ENCODE measurements at regions not wholly inside any gene's neighbourhood (a gene's known extent, or its start where the extent isn't known, plus 50 kb on each side); places are given as distances from the start of the nearest gene placed in this dataset.

DNA sequence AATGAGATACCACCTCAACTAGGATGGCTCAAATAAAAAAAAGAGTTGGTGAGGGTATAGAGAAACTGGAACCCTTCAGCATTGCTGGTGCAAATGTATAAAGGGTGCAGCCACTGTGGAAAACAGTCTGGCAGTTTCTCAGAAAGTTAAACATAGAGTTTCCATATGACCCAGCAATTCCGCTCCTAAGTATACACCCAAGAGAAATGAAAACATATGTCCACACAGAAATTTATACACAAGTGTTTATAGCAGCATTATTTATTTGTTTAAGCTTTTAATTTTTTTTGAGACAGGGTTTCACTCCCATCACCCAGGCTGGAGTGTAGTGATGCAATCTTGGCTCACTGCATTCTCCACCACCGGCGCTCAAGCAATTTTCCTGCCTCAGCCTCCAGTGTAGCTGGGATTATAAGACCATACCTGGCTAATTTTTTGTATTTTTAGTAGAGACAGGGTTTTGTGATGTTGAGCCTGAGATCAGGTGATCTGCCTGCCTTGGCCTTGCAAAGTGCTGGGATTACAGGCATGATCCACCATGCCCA, 118.2 kb upstream of the KIF5B start:
- no peak for DNase-seq (ENCODE audit: low read depth in 4 of 4, low spot score in 3 of 4)

GRCh38 chr10:32171204-32171603, 115.0 kb upstream of the KIF5B start:
- no peak for DNase-seq (ENCODE audit: low read depth in 4 of 4, low spot score in 3 of 4)

GRCh38 chr10:32169556-32169955, 113.3 kb upstream of the KIF5B start:
- no peak for DNase-seq (ENCODE audit: low read depth in 4 of 4, low spot score in 3 of 4)

- DNase-seq (ENCODE audit: low read depth in 4 of 4, low spot score in 3 of 4) = no peak
Measured at GRCh38 chr10:32167450-32167849, 111.2 kb upstream of the KIF5B start.

DNA sequence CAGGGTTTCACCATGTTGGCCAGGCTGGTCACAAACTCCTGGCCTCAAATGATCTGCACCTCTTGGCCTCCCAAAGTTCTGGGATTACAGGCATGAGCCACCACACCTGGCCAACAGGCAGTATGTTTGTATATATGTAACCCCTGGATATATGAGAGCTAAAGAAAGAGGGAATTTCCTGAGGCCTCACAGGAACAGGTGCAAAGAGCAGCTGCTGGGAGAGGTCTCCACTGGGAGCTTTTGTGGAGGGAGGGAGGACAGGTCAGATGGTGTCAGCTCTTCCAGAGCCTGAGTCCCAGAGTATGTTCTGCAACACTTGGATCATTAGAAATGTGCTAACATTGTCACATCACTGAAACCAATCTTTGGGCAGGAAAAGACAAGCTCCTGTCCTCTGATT, 110.1 kb upstream of the KIF5B start:
- no peak for DNase-seq (ENCODE audit: low read depth in 4 of 4, low spot score in 3 of 4)

DNA sequence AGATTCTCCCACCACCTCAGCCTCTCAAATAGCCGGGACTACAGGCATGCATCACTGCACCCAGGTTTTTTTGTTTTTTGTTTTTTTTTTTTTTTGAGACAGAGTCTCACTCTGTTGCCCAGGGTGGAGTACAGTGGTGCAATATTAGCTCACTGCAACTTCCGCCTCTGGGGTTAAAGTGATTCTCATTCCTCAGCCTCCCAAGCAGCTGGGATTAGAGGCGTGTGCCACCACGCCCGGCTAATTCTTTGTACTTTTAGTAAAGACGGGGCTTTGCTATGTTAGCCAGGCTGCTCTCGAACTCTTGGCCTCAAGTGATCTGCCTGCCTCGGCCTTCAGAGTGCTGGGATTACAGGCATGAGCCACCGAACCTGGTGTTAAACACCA, 107.5 kb upstream of the KIF5B start:
- DNase-seq (ENCODE audit: low read depth in 4 of 4, low spot score in 3 of 4) = no peak

DNA sequence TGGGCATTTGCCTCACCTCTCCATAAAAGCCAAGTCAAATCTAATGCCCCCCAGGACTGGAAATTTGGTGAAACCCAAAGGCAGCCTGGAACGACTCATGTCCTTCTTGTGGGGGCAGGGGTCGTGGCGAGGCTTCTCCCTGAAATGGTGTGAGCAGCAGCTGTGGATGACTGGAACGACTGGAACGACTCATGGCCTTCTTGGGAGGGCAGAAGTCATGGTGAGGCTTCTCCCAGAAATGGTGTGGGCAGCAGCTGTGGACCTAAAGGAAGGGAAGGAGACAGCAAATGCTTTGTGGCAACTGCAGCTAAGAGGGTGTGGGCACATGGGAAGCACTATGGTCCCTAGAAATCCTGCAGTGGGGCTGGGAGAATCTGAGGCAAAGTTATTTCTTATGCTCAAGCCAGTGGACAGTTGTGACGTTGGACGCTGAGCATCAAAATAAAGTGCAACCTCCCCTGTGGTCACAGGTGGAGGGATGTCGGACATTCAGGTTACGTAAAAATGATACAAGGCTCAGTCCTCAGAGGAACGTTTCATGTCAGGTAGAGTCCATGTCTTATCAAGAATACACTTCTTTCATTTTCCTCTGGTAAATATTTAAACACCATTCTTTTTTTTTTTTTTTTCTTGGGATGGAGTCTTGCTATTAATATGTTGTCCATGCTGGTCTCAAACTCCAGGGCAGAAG, 107.0 kb upstream of the KIF5B start:
- no peak for DNase-seq (ENCODE audit: low read depth in 4 of 4, low spot score in 3 of 4)

- no peak for DNase-seq (ENCODE audit: low read depth in 4 of 4, low spot score in 3 of 4)
Measured at GRCh38 chr10:32161586-32161985, 105.4 kb upstream of the KIF5B start.

- no peak for DNase-seq (ENCODE audit: low read depth in 4 of 4, low spot score in 3 of 4)
Measured at GRCh38 chr10:32160864-32161263, 104.6 kb upstream of the KIF5B start.

- no peak for DNase-seq (ENCODE audit: low read depth in 4 of 4, low spot score in 3 of 4)
Measured at GRCh38 chr10:32159264-32159663, 103.0 kb upstream of the KIF5B start.

DNA sequence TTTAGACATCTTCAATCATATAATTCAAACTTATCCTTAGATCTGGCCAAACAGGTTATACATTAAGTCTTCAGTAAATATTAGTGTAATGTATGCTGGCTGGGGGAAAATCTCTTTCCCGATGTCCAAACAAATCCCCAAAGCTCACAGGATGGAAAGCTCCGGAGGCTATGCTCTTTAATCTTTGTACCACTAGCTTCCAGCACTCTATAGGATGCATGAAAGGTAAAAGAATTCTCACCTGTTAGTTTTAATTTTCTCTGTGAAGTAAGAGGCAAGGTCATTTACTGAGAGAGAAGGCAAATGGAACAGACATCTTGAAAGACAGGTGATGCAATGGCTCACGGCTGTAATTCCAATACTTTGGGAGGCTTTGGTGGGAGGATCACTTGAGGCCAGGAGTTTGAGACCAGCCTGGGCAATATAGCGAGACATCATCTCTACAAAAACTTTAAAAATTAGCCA, 99.8 kb upstream of the KIF5B start:
- DNase-seq (ENCODE audit: low read depth in 4 of 4, low spot score in 3 of 4) = no peak

GRCh38 chr10:32155075-32155516, 98.9 kb upstream of the KIF5B start:
- no peak for DNase-seq (ENCODE audit: low read depth in 4 of 4, low spot score in 3 of 4)

DNA sequence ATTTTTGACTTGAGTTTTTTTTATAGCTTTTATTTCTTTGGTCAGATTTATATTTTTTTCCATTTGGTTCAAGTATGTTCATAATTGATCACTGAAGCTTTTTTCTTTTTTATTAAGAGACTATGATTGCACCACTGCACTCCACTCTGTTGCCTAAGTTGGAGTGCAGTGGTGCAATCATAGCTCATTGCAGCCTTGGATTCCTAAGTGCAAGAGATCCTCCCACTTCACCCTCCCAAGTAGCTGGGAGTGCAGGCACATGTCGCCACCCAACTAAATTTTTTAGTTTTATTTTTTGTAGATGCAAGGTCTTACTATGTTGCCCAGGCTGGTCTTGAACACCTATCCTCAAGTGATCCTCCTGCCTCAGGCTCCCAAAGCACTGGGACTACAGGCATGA, 97.7 kb upstream of the KIF5B start:
- no peak for DNase-seq (ENCODE audit: low read depth in 4 of 4, low spot score in 3 of 4)

- no peak for DNase-seq (ENCODE audit: low read depth in 4 of 4, low spot score in 3 of 4)
Measured at GRCh38 chr10:32153252-32153651, 97.0 kb upstream of the KIF5B start.

- no peak for DNase-seq (ENCODE audit: low read depth in 4 of 4, low spot score in 3 of 4)
Measured at GRCh38 chr10:32151871-32152270, 95.6 kb upstream of the KIF5B start.

DNA sequence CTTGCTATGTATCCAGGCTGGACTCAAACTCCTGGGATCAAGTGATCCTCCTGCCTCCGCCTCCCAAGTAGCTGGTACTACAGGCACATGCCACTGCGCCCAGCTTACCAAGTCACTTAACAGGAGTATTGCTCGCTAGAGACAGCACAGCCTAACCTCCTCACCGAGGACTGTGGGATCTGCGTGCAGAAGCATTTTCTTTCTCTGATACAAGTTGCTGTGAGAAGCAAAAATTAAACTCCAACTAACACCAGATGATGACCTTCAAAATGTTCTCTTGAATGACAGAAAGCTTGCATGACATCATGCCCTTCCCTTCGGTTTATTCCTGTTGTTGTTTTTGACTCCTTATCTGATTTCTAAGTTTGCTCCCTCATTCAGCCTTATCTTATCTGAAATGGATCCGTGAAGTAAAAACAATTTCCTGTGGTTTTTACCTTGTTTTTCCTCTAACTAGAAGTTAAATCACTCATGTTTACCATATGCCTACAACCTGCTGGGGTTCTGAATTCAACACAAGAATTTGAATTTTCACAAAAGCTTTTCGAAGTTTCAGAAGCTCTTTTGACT, 94.4 kb upstream of the KIF5B start:
- DNase-seq (ENCODE audit: low read depth in 4 of 4, low spot score in 3 of 4) = no peak

GRCh38 chr10:32149252-32149955, 93.2 kb upstream of the KIF5B start:
- no peak for DNase-seq (ENCODE audit: low read depth in 4 of 4, low spot score in 3 of 4)

GRCh38 chr10:32148864-32149251, 92.6 kb upstream of the KIF5B start:
- DNase-seq (ENCODE audit: low read depth in 4 of 4, low spot score in 3 of 4) = no peak

DNA sequence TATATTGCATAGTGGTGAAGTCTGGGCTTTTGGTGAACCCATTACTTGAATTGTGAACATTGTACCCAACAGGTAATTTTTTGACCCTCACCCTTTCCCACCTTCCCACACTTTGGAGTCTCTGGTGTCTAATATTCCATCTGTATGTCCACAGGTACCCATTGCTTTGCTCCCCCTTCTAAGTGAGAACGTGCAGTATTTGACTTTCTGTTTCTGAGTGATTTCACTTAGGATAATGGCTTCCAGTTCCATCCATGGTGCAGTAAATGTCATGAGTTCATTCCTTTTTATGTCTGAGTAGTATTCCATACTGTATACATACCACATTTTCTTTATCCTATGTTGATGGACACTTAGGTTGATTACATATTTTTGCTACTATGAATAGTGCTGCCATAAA, 91.5 kb upstream of the KIF5B start:
- no peak for DNase-seq (ENCODE audit: low read depth in 4 of 4, low spot score in 3 of 4)

DNA sequence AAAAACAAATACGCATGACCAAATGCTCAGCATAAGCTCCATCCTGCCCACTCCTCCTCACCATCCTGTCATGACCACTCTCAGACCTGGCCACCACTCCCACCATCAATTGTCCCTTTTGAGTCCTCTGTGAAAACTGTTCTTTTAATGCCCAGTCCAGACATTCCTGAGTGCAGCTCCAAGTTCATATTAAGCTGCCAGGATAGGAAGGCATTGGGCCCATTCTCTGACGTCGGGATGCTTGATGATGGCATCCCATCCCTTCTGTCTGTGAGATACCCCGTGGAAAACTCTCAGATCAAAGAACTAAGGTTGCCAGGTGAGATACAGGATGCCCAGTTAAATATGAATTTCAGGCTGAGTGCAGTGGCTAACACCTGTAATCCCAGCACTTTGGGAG, 89.9 kb upstream of the KIF5B start:
- no peak for DNase-seq (ENCODE audit: low read depth in 4 of 4, low spot score in 3 of 4)

DNA sequence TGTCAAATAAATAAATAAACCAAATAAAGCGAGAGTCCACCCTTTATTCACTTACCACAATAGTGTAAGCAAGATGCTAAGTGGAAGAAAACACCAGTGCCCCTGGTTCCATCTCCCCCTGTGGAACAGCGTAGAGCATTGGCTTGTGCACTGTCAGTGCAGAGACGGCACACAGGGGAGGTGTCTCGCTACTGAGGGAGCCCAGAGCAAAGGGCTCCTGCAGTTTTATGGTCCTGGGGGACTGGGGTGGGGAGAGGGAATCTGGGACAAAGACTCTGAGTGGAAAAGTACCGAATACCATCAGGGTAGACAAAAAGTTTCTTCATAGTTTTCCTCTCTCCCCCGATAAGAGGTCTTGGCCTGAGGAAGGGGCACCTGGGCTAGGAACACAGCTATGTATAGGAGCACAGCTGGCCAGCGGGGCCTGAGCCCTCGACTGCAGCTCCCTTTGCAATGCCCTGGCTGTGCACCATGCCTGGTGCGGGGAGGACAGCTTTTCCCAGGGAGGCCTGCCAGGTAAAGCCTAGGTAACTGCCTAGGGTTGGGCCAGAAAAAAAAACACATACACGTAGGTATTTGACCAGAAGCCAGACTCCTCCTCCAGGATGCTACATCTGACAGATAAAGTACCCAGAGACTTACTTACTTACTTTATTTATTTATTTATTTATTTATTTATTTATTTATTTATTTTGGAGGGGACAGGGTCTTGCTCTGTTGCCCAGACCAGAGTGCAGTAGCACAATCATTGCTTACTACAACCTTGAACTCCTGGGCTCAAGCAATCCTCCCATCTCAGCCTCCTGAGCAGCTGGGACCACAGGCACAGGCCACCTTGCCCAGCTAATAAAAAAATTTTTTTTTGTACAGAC, 88.8 kb upstream of the KIF5B start:
- DNase-seq (ENCODE audit: low read depth in 4 of 4, low spot score in 3 of 4) = no peak
